ENCODE measurements at regions not wholly inside any gene's neighbourhood (a gene's known extent, or its start where the extent isn't known, plus 50 kb on each side); places are given as distances from the start of the nearest gene placed in this dataset.

DNA sequence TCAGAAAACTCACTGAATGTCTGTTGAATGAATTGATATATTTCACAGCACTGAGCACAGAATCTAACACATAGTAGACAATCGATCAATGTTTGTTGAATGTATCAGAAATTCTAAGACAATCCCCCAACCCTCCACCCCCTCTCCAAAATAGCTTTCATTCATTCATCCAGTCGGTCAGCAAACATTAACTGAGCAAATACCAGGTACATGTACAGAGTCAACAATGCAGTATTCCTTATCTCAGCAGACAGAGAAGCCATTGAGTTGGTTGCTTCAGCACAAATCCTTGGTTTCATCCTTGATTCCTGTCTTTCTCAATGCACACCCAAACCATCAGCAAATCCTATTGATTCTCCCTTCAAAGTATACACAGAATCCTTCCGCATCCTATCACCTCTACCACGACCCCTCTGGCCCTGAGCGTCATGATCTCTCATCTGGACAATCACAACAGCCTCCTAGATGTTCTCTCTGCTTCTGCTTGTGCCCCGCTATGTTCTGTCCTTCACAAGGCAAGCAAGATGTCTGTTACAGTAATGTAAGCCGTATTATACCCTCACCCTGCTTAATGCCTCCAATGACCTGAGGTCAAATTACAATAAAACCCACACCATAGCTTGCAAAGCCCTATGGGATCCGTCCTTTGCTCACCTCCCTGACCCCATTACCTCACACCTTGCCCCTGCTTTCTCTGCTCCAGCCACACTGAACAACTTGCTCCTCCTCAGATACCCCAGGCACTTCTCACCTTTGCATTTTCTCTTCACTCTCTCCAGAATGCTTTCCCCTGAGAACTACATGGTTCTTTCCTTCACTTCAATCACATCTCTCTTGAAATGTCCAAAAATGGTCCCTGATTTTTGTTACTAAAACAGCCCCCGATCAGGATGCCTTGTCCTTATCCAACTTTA is 738.1 kb upstream of the TBX3 start:
- no peak overlapping the region for H3K4me3 ChIP-seq (ENCODE audit: low read depth, low read length)
- no peak for TF ChIP-seq CTCF (IDR thresholded peaks at IDR 0.05; ENCODE audit: low read depth, low read length)
- TF ChIP-seq MYC (IDR thresholded peaks at IDR 0.05; ENCODE audit: low read depth, low read length): no peak
- no peak for TF ChIP-seq POLR2A (IDR thresholded peaks at IDR 0.05; ENCODE audit: extremely low read depth, insufficient read length)
- no peak for TF ChIP-seq MAX (IDR thresholded peaks at IDR 0.05; ENCODE audit: low read depth, low read length)
- DNase-seq (ENCODE audit: low read depth): no peak

DNA sequence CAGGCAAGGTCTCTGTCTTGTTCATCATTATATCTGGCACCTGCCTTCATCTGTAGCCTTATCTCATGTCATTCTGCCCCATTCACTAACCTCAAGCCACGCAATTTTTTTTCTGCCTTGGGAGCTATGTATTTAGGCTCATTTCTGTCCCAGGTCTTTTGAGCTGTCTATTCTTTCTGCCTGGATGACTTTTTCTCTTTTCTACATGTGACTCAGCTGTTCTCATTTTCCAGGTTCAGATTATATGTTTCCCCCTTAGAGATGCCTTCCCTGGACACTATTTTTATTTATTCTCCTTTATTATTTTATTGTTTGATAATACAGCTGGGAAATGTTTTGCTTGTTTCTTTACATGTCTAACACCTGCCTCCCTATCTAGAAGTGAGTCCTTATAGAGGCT is 737.4 kb upstream of the TBX3 start:
- DNase-seq (ENCODE audit: low read depth): no peak
- H3K4me3 ChIP-seq (ENCODE audit: low read depth, low read length): no peak overlapping the region
- TF ChIP-seq MAX (IDR thresholded peaks at IDR 0.05; ENCODE audit: low read depth, low read length): no peak
- TF ChIP-seq POLR2A (IDR thresholded peaks at IDR 0.05; ENCODE audit: extremely low read depth, insufficient read length): no peak
- no peak for TF ChIP-seq MYC (IDR thresholded peaks at IDR 0.05; ENCODE audit: low read depth, low read length)
- no peak for TF ChIP-seq CTCF (IDR thresholded peaks at IDR 0.05; ENCODE audit: low read depth, low read length)

GRCh38 chr12:115419145-115419646 is 735.2 kb upstream of the TBX3 start:
- TF ChIP-seq CTCF (IDR thresholded peaks at IDR 0.05; ENCODE audit: low read depth, low read length) (no peak), POLR2A (IDR thresholded peaks at IDR 0.05; ENCODE audit: extremely low read depth, insufficient read length) (no peak), MAX (IDR thresholded peaks at IDR 0.05; ENCODE audit: low read depth, low read length) (no peak), MYC (IDR thresholded peaks at IDR 0.05; ENCODE audit: low read depth, low read length) (no peak)
- H3K4me3 ChIP-seq (ENCODE audit: low read depth, low read length): no peak overlapping the region
- no peak for DNase-seq (ENCODE audit: low read depth)

DNA sequence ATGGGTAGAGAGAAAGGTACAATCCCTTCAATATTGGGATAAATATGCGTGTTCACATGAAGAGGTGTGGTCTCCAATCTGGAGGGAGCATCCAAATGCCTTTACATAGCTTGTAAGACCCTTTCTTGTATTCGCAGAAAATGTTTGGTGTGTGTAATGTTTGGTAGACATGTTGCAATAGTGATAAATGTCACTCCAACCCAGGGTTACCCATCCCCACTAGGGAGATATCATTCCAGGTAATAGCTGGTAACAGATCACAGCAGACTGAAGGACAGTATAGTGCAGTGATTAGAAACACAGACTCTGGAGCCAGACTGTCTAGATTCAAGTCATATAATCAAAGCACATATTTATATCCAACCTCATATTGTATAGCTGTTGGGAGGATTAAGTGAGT is 733.6 kb upstream of the TBX3 start:
- DNase-seq (ENCODE audit: low read depth): no peak
- no peak overlapping the region for H3K4me3 ChIP-seq (ENCODE audit: low read depth, low read length)
- TF ChIP-seq POLR2A (IDR thresholded peaks at IDR 0.05; ENCODE audit: extremely low read depth, insufficient read length): no peak
- TF ChIP-seq MYC (IDR thresholded peaks at IDR 0.05; ENCODE audit: low read depth, low read length): no peak
- TF ChIP-seq MAX (IDR thresholded peaks at IDR 0.05; ENCODE audit: low read depth, low read length): no peak
- TF ChIP-seq CTCF (IDR thresholded peaks at IDR 0.05; ENCODE audit: low read depth, low read length): no peak

DNA sequence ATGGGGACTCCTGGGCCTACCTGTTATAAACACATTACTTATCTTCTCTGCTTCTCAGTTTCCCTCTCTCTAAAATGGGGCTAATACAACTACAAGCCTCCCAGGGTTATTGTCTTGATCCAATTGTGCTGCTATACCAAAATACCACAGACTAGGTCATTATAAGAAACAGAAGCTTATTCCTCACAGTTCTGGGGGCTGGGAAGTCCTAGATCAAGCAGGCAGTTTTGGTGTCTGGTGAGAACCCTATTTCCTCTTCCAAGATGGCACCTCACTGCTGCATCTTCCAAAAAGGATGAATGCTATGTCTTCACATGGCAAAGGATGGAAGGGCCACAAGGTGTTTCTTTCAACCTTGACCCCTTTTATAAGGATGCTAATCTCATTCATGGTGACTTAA is 732.9 kb upstream of the TBX3 start:
- DNase-seq (ENCODE audit: low read depth): no peak
- TF ChIP-seq MYC (IDR thresholded peaks at IDR 0.05; ENCODE audit: low read depth, low read length) (no peak), MAX (IDR thresholded peaks at IDR 0.05; ENCODE audit: low read depth, low read length) (no peak), CTCF (IDR thresholded peaks at IDR 0.05; ENCODE audit: low read depth, low read length) (no peak), POLR2A (IDR thresholded peaks at IDR 0.05; ENCODE audit: extremely low read depth, insufficient read length) (no peak)
- no peak overlapping the region for H3K4me3 ChIP-seq (ENCODE audit: low read depth, low read length)
